Transverse colon (tissue), 4 donors: ENCODE measurements at regions not wholly inside any gene's neighbourhood (a gene's known extent, or its start where the extent isn't known, plus 50 kb on each side); places are given as distances from the start of the nearest gene placed in this dataset.

Experiments
- DNase-seq: peaks from one replicate; pipeline ENCODE4 v3.0.0-alpha.2; 2019
- H3K27ac ChIP-seq, 4 donors: fragments of 200-600 bp; sonication (generic); 2 replicates each; pipeline ENCODE4 v1.5.1; 2016 to 2018; ENCODE audit warnings: inconsistent platforms in 4 of 4
- H3K27me3 ChIP-seq: fragments of 200-600 bp; sonication (generic); 2 replicates; pipeline ENCODE4 v1.5.1; 2017; ENCODE audit warnings: inconsistent platforms
- H3K36me3 ChIP-seq, 4 donors: fragments of 200-600 bp; sonication (generic); 2 replicates each; pipeline ENCODE4 v1.5.1; 2017 to 2019; ENCODE audit warnings: inconsistent platforms in 4 of 4
- H3K4me1 ChIP-seq, 4 donors: fragments of 200-600 bp; sonication (generic); 2 replicates each; pipeline ENCODE4 v1.5.1; 2017 to 2020; ENCODE audit warnings: inconsistent platforms in 4 of 4
- H3K4me3 ChIP-seq, 4 donors: fragments of 200-600 bp; sonication (generic); 1 replicate in 1 of 4; 2 replicates in 3 of 4; pipeline versions ENCODE4 v1.5.1 to v1.6.1; 2017 to 2019; ENCODE audit warnings: inconsistent platforms in 4 of 4
- H3K9me3 ChIP-seq, 2 donors: fragments of 200-600 bp; sonication (generic); 2 replicates each; pipeline ENCODE4 v1.5.1; 2017 to 2019; ENCODE audit warnings: inconsistent platforms in 2 of 2
- EP300 ChIP-seq: sonication (generic); formaldehyde crosslinking; IDR thresholded peaks from one replicate; pipeline ENCODE4 v1.6.1; 2017; ENCODE audit warnings: antibody characterized with exemption, low read depth
- POLR2A ChIP-seq: fragments of 450-650 bp; IDR thresholded peaks from one replicate; pipeline ENCODE4 v1.6.1; 2016; ENCODE audit warnings: antibody characterized with exemption, mild to moderate bottlenecking, moderate library complexity
- POLR2AphosphoS5 ChIP-seq, 3 donors: sonication (generic); formaldehyde crosslinking; IDR thresholded peaks; one replicate each; pipeline ENCODE4 v1.6.1; 2016; ENCODE audit warnings: antibody characterized with exemption in 3 of 3
- WGBS, 2 donors: methylation state at CpG; one replicate each; pipeline ENCODE4 v1.1.5; 2018; ENCODE audit warnings: low coverage in 1 of 2; 5-methylcytosine and 5-hydroxymethylcytosine counted together
- in situ Hi-C, 4 donors: fragments of 200-750 bp; cut with MboI; loops; one replicate each; pipeline versions ENCODE4 v1.15.0 to v1.15.1; 2017; ENCODE audit warnings: low sequenced_read_pairs in 3 of 4, low pct_ligation_motif_present in 1 of 4, low pct_unique_long_range_greater_than_20kb in 1 of 4
- intact Hi-C: fragments of 100-400 bp; cut with DNase I; formaldehyde crosslinking; loops from one replicate; pipeline ENCODE4 v1.15.1; 2023; ENCODE audit warnings: low total_unique reads
- TF ChIP-seq, protein P1 (sequence below), 5 experiments: fragments of 200-600 bp in 3 of 5; fragments of 450-650 bp in 2 of 5; sonication (generic) in 3 of 5; IDR thresholded peaks; 1 replicate in 2 of 5; 2 replicates in 3 of 5; pipeline ENCODE4 v1.5.1; 2016 to 2017; ENCODE audit warnings: antibody characterized with exemption in 5 of 5, inconsistent platforms in 3 of 5, mild to moderate bottlenecking in 2 of 5, moderate library complexity in 1 of 5

DNA sequence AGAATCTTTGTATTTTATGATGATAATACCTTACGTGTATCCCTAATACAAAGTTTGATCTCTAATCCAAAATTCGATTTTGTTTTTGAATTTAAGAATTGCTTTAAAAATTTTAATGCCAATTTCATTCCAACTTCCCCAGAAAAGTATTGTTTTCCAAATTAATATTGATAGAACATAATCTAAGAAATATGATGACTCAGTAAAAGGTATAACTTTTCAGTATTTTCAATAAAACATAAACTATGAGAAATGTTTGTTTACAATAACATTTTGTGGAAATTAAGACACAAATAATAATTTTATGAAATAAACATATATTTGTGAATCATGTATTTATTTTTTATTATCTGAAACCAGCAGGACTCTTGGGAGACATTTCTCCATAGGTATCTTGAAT lies 931.6 kb downstream of the EFNA5 start:
- in situ Hi-C loops, result no loop called here
- TF ChIP-seq, protein P1, sequence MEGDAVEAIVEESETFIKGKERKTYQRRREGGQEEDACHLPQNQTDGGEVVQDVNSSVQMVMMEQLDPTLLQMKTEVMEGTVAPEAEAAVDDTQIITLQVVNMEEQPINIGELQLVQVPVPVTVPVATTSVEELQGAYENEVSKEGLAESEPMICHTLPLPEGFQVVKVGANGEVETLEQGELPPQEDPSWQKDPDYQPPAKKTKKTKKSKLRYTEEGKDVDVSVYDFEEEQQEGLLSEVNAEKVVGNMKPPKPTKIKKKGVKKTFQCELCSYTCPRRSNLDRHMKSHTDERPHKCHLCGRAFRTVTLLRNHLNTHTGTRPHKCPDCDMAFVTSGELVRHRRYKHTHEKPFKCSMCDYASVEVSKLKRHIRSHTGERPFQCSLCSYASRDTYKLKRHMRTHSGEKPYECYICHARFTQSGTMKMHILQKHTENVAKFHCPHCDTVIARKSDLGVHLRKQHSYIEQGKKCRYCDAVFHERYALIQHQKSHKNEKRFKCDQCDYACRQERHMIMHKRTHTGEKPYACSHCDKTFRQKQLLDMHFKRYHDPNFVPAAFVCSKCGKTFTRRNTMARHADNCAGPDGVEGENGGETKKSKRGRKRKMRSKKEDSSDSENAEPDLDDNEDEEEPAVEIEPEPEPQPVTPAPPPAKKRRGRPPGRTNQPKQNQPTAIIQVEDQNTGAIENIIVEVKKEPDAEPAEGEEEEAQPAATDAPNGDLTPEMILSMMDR (IDR thresholded peaks at IDR 0.05), result no peak
- no peak for TF ChIP-seq POLR2AphosphoS5 (IDR thresholded peaks at IDR 0.05)
- no peak for TF ChIP-seq POLR2A
- TF ChIP-seq EP300, result no peak
- DNase-seq, result no peak

DNA sequence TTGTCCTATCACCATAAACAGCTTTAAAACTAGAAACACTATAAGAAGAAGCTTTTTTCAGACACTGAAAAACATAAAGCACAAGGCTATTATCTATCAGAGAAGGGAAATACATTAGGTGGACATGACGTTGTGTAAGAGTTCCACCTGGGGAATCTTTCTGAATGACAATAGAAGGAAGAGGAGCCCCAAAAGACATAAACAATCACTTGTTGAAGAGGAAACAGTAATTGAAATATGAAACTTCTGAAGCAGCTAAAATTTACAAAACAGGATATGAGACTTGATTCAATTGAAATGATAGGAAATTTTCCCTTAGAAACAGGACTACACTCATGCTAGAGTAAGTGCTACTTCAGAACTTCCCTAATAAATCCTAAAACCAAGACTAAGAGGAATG lies 933.6 kb downstream of the EFNA5 start:
- in situ Hi-C loops, result no loop called here
- Histone ChIP-seq H3K4me1 (no peaks in the 10 kb centered on the region), H3K4me3 (no peak overlapping the region), H3K27me3 (no peaks in the 10 kb centered on the region), H3K9me3 (peaks cover 5 to 10% of the 10 kb centered on the region in 2 donors), H3K36me3 (no peaks in the 10 kb centered on the region), H3K27ac (no peak overlapping the region)
- DNase-seq, result no peak
- intact Hi-C loops, result no loop called here
- TF ChIP-seq, protein P1 (IDR thresholded peaks at IDR 0.05), result no peak
- TF ChIP-seq POLR2AphosphoS5 (IDR thresholded peaks at IDR 0.05) (no peak), EP300 (no peak), POLR2A (no peak)
- WGBS, 2 donors, result 29% methylated on average over 1 of the region's 1 CpG

More for the DNA sequence above, 931.6 kb downstream of the EFNA5 start:
- Histone ChIP-seq H3K27ac (no peak overlapping the region), H3K4me1 (no peaks in the 10 kb centered on the region), H3K9me3 (no peaks in the 10 kb centered on the region), H3K36me3 (no peaks in the 10 kb centered on the region), H3K27me3 (no peaks in the 10 kb centered on the region), H3K4me3 (no peak overlapping the region)
- intact Hi-C loops, result no loop called here
- 73 to 80% methylated on average over 2 of the region's 2 CpGs for WGBS, 2 donors

DNA sequence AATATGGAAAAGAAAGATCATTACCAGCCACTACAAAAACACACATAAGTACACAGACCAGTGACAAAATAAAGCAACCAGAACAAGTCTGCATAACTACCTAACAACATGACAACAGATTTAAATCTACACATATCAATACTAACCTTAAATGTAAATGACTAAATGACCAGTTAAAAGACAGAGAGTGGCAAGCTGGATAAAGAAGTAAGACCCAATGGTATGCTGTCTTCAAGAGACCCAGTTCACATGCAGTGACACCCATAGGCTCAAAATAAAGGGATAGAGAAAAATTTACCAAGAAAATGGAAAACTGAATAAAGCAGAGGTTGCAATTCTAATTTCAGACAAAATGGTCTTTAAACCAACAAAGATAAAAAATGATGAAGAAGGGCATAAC lies 938.1 kb downstream of the EFNA5 start:
- in situ Hi-C loops (no loop called here), intact Hi-C loops (no loop called here)
- Histone ChIP-seq H3K36me3 (no peaks in the 10 kb centered on the region), H3K4me1 (no peaks in the 10 kb centered on the region), H3K27ac (no peak overlapping the region), H3K9me3 (peaks cover 6 to 12% of the 10 kb centered on the region in 2 donors), H3K4me3 (no peak overlapping the region), H3K27me3 (no peaks in the 10 kb centered on the region)
- TF ChIP-seq POLR2A, result no peak
- TF ChIP-seq EP300, result no peak
- TF ChIP-seq, protein P1 (IDR thresholded peaks at IDR 0.05), result no peak
- TF ChIP-seq POLR2AphosphoS5 (IDR thresholded peaks at IDR 0.05), result no peak
- no peak for DNase-seq

DNA sequence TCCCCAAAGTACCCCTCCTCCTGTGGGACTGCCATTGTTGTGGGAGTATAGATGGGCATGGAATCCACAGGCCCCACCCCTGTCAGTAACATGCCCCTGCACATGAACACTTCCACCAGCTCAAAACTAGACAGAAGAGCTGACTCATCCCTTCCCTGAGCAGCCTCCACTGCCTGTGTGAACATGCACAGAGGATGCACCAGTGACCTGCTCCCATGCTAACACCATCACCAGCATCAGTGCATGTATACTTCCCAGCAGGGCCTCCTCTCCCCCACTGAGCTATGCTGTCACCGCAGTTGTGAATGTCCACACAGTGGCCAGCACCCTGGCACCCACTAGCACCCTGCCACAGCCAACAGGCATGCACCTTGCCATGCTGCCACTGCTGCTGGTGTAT lies 939.8 kb downstream of the EFNA5 start:
- DNase-seq, result no peak
- no peak for TF ChIP-seq EP300
- TF ChIP-seq, protein P1 (IDR thresholded peaks at IDR 0.05), result no peak
- TF ChIP-seq POLR2AphosphoS5 (IDR thresholded peaks at IDR 0.05), result no peak
- no peak for TF ChIP-seq POLR2A
- intact Hi-C loops, result no loop called here
- no peak overlapping the region for H3K4me3 ChIP-seq
- WGBS, 2 donors, result 100% methylated on average over 1 of the region's 1 CpG; no CpG with 5 or more reads in 1 of the 2 donors
- no peaks in the 10 kb centered on the region for H3K27me3 ChIP-seq
- no peak overlapping the region for H3K27ac ChIP-seq
- in situ Hi-C loops, result no loop called here
- H3K9me3 ChIP-seq, result peaks cover 6 to 12% of the 10 kb centered on the region in 2 donors
- no peaks in the 10 kb centered on the region for H3K36me3 ChIP-seq
- no peaks in the 10 kb centered on the region for H3K4me1 ChIP-seq
